Neural crest cell (in vitro differentiated cells): ENCODE measurements at regions not wholly inside any gene's neighbourhood (a gene's known extent, or its start where the extent isn't known, plus 50 kb on each side); places are given as distances from the start of the nearest gene placed in this dataset.

Experiments used
- DNase-seq: peaks from one replicate; pipeline ENCODE4 v3.0.0; 2021; ENCODE audit warnings: low read depth, mixed read lengths, low spot score
- H3K27ac Mint-ChIP-seq: one replicate; pipeline ENCODE4 v1.8.0; 2021; ENCODE audit warnings: mild to moderate bottlenecking, mixed read lengths; ENCODE audit not compliant: unreplicated experiment
- H3K27me3 Mint-ChIP-seq: 2 replicates; pipeline ENCODE4 v1.8.0; 2021; ENCODE audit warnings: low read depth, mild to moderate bottlenecking, mixed read lengths
- H3K36me3 Mint-ChIP-seq: 2 replicates; pipeline ENCODE4 v1.8.0; 2021; ENCODE audit warnings: low read depth, mild to moderate bottlenecking, mixed read lengths
- H3K4me1 Mint-ChIP-seq: 2 replicates; pipeline ENCODE4 v1.8.0; 2021; ENCODE audit warnings: mixed read lengths
- H3K4me3 Mint-ChIP-seq: one replicate; pipeline ENCODE4 v1.8.0; 2021; ENCODE audit warnings: mild to moderate bottlenecking, mixed read lengths
- H3K9me3 Mint-ChIP-seq: 2 replicates; pipeline ENCODE4 v1.8.0; 2021; ENCODE audit warnings: mixed read lengths
- TF ChIP-seq, protein P1 (sequence below): fragments of 200-600 bp; sonication (generic); conservative IDR thresholded peaks from 2 replicates; pipeline ENCODE4 v1.5.0; 2021; ENCODE audit warnings: antibody characterized with exemption, mild to moderate bottlenecking

DNA sequence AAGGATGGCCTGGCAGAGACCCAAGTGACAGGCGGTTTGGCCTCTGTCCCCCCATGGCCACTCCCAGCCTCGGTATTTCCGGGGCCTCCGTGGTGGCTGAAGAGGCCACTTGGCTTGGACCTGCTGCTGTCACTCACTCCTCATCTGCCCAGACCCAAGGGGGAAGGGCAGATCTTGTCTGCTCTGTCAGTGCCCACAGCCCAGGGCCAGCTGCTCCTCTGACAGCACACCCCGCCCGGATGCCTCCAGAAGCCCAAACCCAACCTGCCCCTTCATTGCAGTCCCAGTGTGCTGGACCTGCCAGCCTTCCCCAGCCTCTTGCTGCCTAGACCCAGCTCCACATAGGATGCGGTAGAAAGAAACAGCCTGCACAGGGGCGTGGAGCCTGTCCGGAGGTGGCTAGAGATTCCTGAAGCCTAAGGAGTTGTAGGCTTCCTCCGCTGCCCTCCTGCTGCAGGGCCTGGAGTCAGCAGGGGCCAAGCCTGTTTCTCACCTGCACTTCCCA, 52.0 kb downstream of the MAGEF1 start:
- Mint-ChIP-seq H3K27me3 (no peaks in the 10 kb centered on the region), H3K4me3 (no peak overlapping the region), H3K4me1 (peaks cover 39% of the 10 kb centered on the region), H3K9me3 (no peaks in the 10 kb centered on the region), H3K36me3 (no peaks in the 10 kb centered on the region), H3K27ac (no peak overlapping the region)
- TF ChIP-seq, protein P1, sequence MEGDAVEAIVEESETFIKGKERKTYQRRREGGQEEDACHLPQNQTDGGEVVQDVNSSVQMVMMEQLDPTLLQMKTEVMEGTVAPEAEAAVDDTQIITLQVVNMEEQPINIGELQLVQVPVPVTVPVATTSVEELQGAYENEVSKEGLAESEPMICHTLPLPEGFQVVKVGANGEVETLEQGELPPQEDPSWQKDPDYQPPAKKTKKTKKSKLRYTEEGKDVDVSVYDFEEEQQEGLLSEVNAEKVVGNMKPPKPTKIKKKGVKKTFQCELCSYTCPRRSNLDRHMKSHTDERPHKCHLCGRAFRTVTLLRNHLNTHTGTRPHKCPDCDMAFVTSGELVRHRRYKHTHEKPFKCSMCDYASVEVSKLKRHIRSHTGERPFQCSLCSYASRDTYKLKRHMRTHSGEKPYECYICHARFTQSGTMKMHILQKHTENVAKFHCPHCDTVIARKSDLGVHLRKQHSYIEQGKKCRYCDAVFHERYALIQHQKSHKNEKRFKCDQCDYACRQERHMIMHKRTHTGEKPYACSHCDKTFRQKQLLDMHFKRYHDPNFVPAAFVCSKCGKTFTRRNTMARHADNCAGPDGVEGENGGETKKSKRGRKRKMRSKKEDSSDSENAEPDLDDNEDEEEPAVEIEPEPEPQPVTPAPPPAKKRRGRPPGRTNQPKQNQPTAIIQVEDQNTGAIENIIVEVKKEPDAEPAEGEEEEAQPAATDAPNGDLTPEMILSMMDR, result no peak
- DNase-seq, result no peak

DNA sequence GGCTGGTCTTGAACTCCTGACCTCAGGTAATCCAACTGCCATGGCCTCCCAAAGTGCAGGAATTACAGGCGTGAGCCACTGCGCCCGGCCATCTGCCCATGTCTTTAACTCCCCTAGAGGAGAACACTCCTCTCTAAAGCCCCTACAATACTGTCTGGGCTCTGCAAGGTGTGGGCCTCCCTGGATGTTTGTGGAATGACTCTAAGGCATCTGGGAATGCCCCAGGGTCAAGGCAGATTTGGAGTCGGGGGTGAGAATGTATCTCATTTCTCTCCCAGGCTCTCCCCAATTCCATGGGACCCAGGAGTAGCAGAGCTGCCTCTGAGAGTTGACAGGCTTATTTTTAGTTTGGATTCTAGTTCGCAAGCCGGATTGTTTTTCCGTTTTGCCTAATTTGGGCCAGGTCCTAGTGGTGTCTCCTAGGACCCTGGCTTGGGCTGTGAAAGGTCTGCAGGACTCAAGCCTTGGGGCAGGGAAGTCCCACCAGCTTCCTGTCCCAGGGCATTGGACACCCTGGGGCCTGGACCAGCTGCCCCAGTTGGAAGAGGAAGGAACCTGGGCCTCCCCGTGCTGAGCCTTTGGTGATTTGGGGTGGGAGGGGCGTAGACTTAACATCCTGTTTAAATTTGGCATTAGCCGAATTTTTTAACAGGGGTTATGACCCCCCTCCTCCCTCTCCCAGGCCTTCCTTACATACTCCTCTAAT, 53.5 kb downstream of the MAGEF1 start:
- H3K4me1 Mint-ChIP-seq, result peaks cover 44% of the 10 kb centered on the region
- TF ChIP-seq, protein P1, result no peak

DNA sequence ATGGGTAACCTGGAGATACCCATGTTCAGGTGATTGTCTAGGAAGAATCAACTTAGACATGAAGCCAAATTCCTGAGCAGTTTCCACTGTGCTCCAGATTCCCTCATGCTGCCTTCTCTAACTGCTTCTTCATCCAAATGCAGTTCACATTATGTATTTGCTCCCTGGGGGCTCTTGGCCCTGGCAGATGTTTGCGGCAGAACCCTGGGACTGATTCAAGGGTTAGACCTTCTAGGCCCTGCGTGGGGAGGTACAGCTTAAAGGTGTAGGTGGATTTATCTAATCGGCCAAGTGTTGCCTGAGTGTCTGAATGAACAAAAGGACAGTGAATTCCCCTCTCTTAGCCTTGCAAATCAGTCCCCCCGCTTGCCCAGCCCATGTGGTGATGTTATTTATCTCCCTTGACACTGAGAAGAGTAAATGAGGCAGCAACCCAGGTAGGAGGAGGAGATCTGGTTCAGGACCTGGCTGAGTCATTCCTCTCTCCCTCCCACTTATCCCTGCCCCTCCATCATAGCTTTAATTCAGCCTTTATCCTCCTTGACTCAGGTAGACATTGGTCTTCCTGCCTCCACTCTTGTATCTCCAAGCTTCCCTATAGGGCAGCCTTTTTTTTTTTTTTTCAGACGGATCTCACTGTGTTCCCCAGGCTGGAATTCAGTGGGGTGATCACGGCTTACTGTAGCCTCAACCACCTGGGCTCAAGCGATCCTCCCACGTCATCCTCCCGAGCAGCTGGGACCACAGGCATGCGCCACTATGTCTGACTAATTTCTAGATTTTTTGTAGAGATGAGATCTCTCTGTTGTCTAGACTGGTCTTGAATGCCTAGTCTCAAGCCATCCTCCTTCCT, 54.8 kb downstream of the MAGEF1 start:
- no peak overlapping the region for H3K27ac Mint-ChIP-seq
- H3K27me3 Mint-ChIP-seq, result no peaks in the 10 kb centered on the region
- DNase-seq, result no peak
- TF ChIP-seq, protein P1, result no peak
- H3K4me3 Mint-ChIP-seq, result no peak overlapping the region
- peaks cover 43% of the 10 kb centered on the region for H3K4me1 Mint-ChIP-seq
- H3K9me3 Mint-ChIP-seq, result peaks cover 7% of the 10 kb centered on the region
- peaks cover 5% of the 10 kb centered on the region for H3K36me3 Mint-ChIP-seq

More for the DNA sequence above, 53.5 kb downstream of the MAGEF1 start:
- no peak overlapping the region for H3K27ac Mint-ChIP-seq
- H3K36me3 Mint-ChIP-seq, result peaks cover 3% of the 10 kb centered on the region
- H3K4me3 Mint-ChIP-seq, result no peak overlapping the region
- peaks cover 5% of the 10 kb centered on the region for H3K9me3 Mint-ChIP-seq
- H3K27me3 Mint-ChIP-seq, result no peaks in the 10 kb centered on the region
- no peak for DNase-seq

DNA sequence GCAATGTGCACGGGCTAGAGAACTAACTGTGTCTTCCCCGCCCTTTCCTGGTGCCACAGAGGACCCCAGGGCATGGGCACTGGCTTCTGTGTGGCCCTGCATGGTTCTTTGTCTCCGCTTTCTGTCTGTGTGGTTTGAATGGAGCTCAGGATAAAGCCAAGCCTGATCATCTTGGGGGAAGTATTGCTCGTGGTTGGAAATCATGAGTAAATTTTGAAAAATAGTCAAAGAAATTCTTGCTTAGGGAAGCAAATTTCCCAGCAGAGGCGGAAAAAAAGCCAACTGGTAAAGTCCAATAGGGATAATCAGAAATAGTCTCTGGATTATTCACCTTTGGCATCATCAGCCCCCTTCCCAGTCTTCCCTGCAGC, 55.4 kb downstream of the MAGEF1 start:
- TF ChIP-seq, protein P1, result no peak
- Mint-ChIP-seq H3K4me1 (peaks cover 41% of the 10 kb centered on the region), H3K9me3 (peaks cover 7% of the 10 kb centered on the region), H3K36me3 (peaks cover 5% of the 10 kb centered on the region), H3K27ac (no peak overlapping the region), H3K27me3 (no peaks in the 10 kb centered on the region), H3K4me3 (no peak overlapping the region)
- no peak for DNase-seq

DNA sequence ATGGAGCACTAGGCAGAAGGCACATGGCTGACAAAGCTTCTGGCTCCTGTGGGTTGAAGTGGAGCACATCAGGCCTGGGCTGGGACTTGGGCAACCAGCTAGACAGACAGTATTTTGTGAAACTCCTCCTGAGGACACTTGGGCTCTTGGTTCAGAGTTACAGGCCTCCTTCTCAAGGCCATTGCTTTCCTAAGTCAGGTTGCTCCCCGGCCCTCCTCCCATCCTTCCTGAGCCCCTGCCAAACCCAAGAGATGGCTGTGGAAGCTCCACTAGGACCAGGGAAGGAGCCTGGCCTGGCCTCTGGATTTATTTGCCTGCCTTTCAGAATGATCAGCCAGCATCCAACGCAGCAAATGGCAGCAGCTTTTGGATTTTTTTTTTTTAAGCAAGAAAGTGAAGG, 56.3 kb downstream of the MAGEF1 start:
- Mint-ChIP-seq H3K4me1 (peaks cover 37% of the 10 kb centered on the region), H3K36me3 (peaks cover 5% of the 10 kb centered on the region), H3K27me3 (no peaks in the 10 kb centered on the region)

More for the DNA sequence above, 56.3 kb downstream of the MAGEF1 start:
- DNase-seq, result no peak
- H3K4me3 Mint-ChIP-seq, result no peak overlapping the region
- no peak overlapping the region for H3K27ac Mint-ChIP-seq
- H3K9me3 Mint-ChIP-seq, result peaks cover 7% of the 10 kb centered on the region
- TF ChIP-seq, protein P1, result no peak
